Keratinocyte (primary cell): ENCODE measurements at regions not wholly inside any gene's neighbourhood (a gene's known extent, or its start where the extent isn't known, plus 50 kb on each side); places are given as distances from the start of the nearest gene placed in this dataset.

Experiments used
- DNase-seq: peaks from one replicate; pipeline ENCODE4 v3.0.0-alpha.2; 2011; ENCODE audit warnings: low read depth, missing footprints, low spot score
- FAIRE-seq: peaks from 2 replicates; lab custom pipeline; 2011; peaks lifted over from hg19 to GRCh38; lab: Jason Lieb, UNC
- H2AFZ ChIP-seq: 2 replicates; pipeline ENCODE4 v1.6.0; 2012; ENCODE audit warnings: low read length, control low read depth, inconsistent platforms; ENCODE audit not compliant: control insufficient read depth
- H3K27ac ChIP-seq: 2 replicates; pipeline ENCODE4 v1.5.1; 2011; ENCODE audit warnings: low read length; ENCODE audit not compliant: control insufficient read depth, insufficient read depth
- H3K27me3 ChIP-seq: 3 replicates; pipeline ENCODE4 v1.6.0; 2011; ENCODE audit warnings: low read length; ENCODE audit not compliant: control insufficient read depth, insufficient read depth; ENCODE audit errors: extremely low read depth
- H3K36me3 ChIP-seq, 2 experiments: 2 replicates in 1 of 2; 3 replicates in 1 of 2; pipeline ENCODE4 v1.5.1; 2011; ENCODE audit warnings: low read length in 2 of 2, mild to moderate bottlenecking in 1 of 2; ENCODE audit not compliant: control insufficient read depth in 2 of 2, insufficient read depth in 2 of 2; ENCODE audit errors: extremely low read depth in 1 of 2
- H3K4me1 ChIP-seq: 3 replicates; pipeline ENCODE4 v1.5.1; 2011; ENCODE audit warnings: low read length; ENCODE audit not compliant: control insufficient read depth, insufficient read depth; ENCODE audit errors: extremely low read depth
- H3K4me2 ChIP-seq: 3 replicates; pipeline ENCODE4 v1.6.0; 2011; ENCODE audit warnings: low read depth, low read length; ENCODE audit not compliant: control insufficient read depth, insufficient read depth; ENCODE audit errors: extremely low read depth
- H3K4me3 ChIP-seq, 3 experiments: fragments of 200-600 bp in 1 of 3; sonication (generic) in 1 of 3; 2 replicates in 2 of 3; 3 replicates in 1 of 3; pipeline ENCODE4 v1.5.1; 2011 to 2016; ENCODE audit warnings: low read length in 3 of 3, mild to moderate bottlenecking in 3 of 3, control low read depth in 2 of 3, inconsistent platforms in 1 of 3, low read depth in 1 of 3, mixed read lengths in 1 of 3, mixed run types in 1 of 3, moderate library complexity in 1 of 3; ENCODE audit not compliant: control insufficient read depth in 2 of 3, insufficient read depth in 2 of 3; ENCODE audit errors: extremely low read depth in 1 of 3
- H3K79me2 ChIP-seq: 2 replicates; pipeline ENCODE4 v1.6.0; 2012; ENCODE audit warnings: low read length; ENCODE audit not compliant: control insufficient read depth, insufficient read depth
- H3K9ac ChIP-seq: 3 replicates; pipeline ENCODE4 v1.6.0; 2011; ENCODE audit warnings: low read length; ENCODE audit not compliant: control insufficient read depth, insufficient read depth; ENCODE audit errors: extremely low read depth
- H3K9me1 ChIP-seq: 3 replicates; pipeline ENCODE4 v1.6.0; 2011; ENCODE audit warnings: low read length; ENCODE audit not compliant: control insufficient read depth, insufficient read depth; ENCODE audit errors: extremely low read depth
- H3K9me3 ChIP-seq: 2 replicates; pipeline ENCODE4 v1.5.1; 2012; ENCODE audit warnings: low read depth, low read length; ENCODE audit not compliant: control insufficient read depth
- H4K20me1 ChIP-seq: 3 replicates; pipeline ENCODE4 v1.6.0; 2011; ENCODE audit warnings: low read length; ENCODE audit not compliant: control insufficient read depth, insufficient read depth; ENCODE audit errors: extremely low read depth
- EZH2 ChIP-seq: IDR thresholded peaks from one replicate; pipeline ENCODE4 v1.6.1; 2012; ENCODE audit warnings: inconsistent platforms, mild to moderate bottlenecking, low read length, moderate library complexity
- dilution Hi-C: fragments of 300-500 bp; cut with MboI; formaldehyde crosslinking; loops from one replicate; pipeline ENCODE4 v1.7.0; 2020; ENCODE audit warnings: low sequenced_read_pairs; ENCODE audit not compliant: extremely low pct_ligation_motif_present
- TF ChIP-seq, protein P1 (sequence below), 3 experiments: IDR thresholded peaks in 1 of 3; conservative IDR thresholded peaks in 1 of 3; optimal IDR thresholded peaks in 1 of 3; 2 replicates in 2 of 3; 3 replicates in 1 of 3; pipeline versions ENCODE3 to v1.5.1; 2011; ENCODE audit warnings: low read length in 3 of 3, mild to moderate bottlenecking in 3 of 3, moderate library complexity in 2 of 3, control low read depth in 1 of 3, inconsistent platforms in 1 of 3; ENCODE audit not compliant: insufficient read depth in 2 of 3; ENCODE audit errors: extremely low read depth in 1 of 3

DNA sequence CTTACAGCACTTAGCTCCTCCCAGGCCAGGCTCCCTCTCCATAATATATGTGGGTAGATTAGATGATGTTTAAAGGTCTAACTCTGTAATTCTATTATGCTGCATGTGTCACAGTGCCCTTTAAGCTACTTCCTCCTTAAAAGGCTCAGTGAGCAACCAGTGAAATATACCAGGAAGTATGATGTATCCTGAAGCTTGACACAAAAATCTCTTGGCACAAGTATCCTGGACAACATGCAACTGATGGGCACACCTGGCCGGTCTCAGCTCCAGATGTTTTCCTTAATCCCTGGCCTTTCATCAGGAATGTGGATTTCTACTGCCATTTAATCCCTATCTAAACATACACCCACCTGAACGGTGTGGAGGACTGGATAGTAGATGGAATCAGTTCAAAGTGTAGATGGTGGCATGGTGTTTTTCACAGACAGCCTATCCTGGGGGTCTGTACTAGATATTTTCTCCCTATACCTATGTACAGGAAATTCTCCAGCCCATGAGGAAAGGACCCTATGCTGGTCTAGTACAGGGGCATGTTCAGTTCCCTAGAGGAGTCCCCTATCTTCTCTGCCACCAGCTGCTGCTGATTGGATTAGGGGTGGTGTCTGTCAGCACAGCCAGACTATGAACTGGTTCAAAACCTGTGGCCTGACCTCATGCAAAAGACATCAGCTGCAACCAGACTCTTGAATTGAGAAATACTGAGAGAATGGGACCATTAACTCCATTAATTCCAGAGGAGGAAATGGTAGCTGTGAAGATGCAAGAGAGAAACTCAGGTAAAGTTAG lies 59.4 kb upstream of the CITED2 start:
- H3K4me2 ChIP-seq, result no peak overlapping the region
- H3K4me3 ChIP-seq, result no peak overlapping the region
- no peaks in the 10 kb centered on the region for H4K20me1 ChIP-seq
- H3K36me3 ChIP-seq, result no peaks in the 10 kb centered on the region
- H2AFZ ChIP-seq, result no peak overlapping the region
- H3K79me2 ChIP-seq, result no peaks in the 10 kb centered on the region
- H3K9me1 ChIP-seq, result no peaks in the 10 kb centered on the region
- dilution Hi-C loops, result no loop called here
- H3K27ac ChIP-seq, result no peak overlapping the region
- DNase-seq, result no peak
- H3K4me1 ChIP-seq, result peaks cover 9% of the 10 kb centered on the region
- no peaks in the 10 kb centered on the region for H3K27me3 ChIP-seq
- TF ChIP-seq, protein P1, sequence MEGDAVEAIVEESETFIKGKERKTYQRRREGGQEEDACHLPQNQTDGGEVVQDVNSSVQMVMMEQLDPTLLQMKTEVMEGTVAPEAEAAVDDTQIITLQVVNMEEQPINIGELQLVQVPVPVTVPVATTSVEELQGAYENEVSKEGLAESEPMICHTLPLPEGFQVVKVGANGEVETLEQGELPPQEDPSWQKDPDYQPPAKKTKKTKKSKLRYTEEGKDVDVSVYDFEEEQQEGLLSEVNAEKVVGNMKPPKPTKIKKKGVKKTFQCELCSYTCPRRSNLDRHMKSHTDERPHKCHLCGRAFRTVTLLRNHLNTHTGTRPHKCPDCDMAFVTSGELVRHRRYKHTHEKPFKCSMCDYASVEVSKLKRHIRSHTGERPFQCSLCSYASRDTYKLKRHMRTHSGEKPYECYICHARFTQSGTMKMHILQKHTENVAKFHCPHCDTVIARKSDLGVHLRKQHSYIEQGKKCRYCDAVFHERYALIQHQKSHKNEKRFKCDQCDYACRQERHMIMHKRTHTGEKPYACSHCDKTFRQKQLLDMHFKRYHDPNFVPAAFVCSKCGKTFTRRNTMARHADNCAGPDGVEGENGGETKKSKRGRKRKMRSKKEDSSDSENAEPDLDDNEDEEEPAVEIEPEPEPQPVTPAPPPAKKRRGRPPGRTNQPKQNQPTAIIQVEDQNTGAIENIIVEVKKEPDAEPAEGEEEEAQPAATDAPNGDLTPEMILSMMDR (optimal IDR thresholded peaks at IDR 0.05 in 1 of 3, IDR thresholded peaks at IDR 0.05 in 1 of 3, conservative IDR thresholded peaks at IDR 0.05 in 1 of 3; ENCODE audit: extremely low read depth in 1 of 3, insufficient read depth in 2 of 3, low read length in 3 of 3), result no peak
- no peak for TF ChIP-seq EZH2
- peak; percentile 59 for FAIRE-seq
- no peak overlapping the region for H3K9ac ChIP-seq
- H3K9me3 ChIP-seq, result no peaks in the 10 kb centered on the region

DNA sequence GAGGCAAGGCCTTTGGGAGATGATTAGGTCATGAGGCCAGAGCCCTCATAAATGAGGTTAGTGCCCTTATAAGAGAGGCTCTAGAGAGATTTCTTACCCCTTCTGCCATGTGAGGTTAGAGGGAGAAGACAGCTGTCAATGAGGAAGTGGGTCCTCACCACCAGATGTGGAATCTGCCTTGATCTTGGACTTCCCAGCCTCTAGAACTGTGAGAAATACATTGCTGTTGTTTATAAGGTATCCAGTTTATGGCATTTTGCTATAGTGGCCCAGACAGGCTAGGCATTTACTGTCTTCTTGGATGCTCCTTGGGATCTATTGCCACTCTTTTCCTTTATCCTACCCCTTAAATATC lies 57.1 kb upstream of the CITED2 start:
- no peak for DNase-seq
- Histone ChIP-seq H3K4me3 (no peak overlapping the region), H3K4me1 (peaks cover 2% of the 10 kb centered on the region), H3K9ac (no peak overlapping the region), H3K36me3 (no peaks in the 10 kb centered on the region), H3K9me1 (no peaks in the 10 kb centered on the region), H3K4me2 (no peak overlapping the region), H2AFZ (no peak overlapping the region), H3K27ac (no peak overlapping the region), H4K20me1 (no peaks in the 10 kb centered on the region), H3K9me3 (no peaks in the 10 kb centered on the region), H3K27me3 (no peaks in the 10 kb centered on the region), H3K79me2 (no peaks in the 10 kb centered on the region)
- FAIRE-seq, result no peak
- TF ChIP-seq, protein P1 (optimal IDR thresholded peaks at IDR 0.05 in 1 of 3, IDR thresholded peaks at IDR 0.05 in 1 of 3, conservative IDR thresholded peaks at IDR 0.05 in 1 of 3; ENCODE audit: extremely low read depth in 1 of 3, insufficient read depth in 2 of 3, low read length in 3 of 3), result no peak
- no peak for TF ChIP-seq EZH2
- dilution Hi-C loops, result no loop called here
